ENCODE measurements at regions not wholly inside any gene's neighbourhood (a gene's known extent, or its start where the extent isn't known, plus 50 kb on each side); places are given as distances from the start of the nearest gene placed in this dataset.

DNA sequence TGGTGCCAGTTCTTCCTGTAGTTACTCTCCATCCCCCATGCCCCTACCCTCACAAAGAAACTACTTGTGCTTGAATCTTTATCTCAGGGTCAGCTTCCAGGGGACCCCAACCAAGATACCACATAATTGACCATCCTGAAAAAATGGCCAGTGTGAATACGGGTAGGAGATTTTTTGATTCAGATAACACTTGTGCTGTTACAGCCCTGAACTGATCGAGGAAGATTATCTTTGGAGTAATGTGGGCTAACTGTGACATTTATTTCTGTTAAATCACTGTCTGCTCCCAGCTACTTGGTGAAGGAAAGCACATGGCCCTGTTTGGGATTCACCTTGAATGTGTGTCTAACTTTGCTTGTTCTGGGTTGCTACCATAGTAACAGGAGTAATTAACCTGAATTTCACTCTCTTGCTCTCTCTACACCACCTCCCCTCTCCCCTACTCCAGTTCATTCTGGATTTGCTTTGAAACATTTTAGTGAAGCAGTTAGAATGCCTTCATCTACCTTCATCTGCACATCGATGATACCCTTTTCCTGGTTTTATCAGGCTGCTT lies 219.6 kb upstream of the CHD6 start:
- H3K4me1 ChIP-seq (ENCODE audit: insufficient read depth, low read length) = no peaks in the 10 kb centered on the region
- H4K20me1 ChIP-seq (ENCODE audit: insufficient read depth, low read length) = no peaks in the 10 kb centered on the region
- FAIRE-seq = no peak
- ChIA-PET CTCF (ENCODE audit: low intra/inter-chr PET ratio, low total read pairs) (no interaction called here), POLR2A (no interaction called here)
- no peak overlapping the region for H3K27ac ChIP-seq (ENCODE audit: extremely low read length, insufficient read depth, low read length)
- H3K9me3 ChIP-seq (ENCODE audit: low read length) = no peaks in the 10 kb centered on the region
- no peak overlapping the region for H3K9ac ChIP-seq (ENCODE audit: insufficient read depth, low read depth, low read length)
- H2AFZ ChIP-seq (ENCODE audit: low read length) = no peak overlapping the region
- intact Hi-C loops (cut with micrococcal nuclease; ENCODE audit: unreplicated experiment) (no loop called here), in situ Hi-C loops (cut with HindIII; ENCODE audit: extremely low pct_ligation_motif_present, low pct_unique_long_range_greater_than_20kb) (no loop called here)
- no peaks in the 10 kb centered on the region for H3K36me3 ChIP-seq (replicated peaks in 1 of 2; ENCODE audit: control insufficient read depth in 1 of 2, insufficient read depth in 2 of 2, low read length in 2 of 2)
- H3K4me3 ChIP-seq (replicated peaks in 1 of 3; ENCODE audit: insufficient read depth in 1 of 3, low read depth in 2 of 3, low read length in 3 of 3) = no peak overlapping the region
- no peaks in the 10 kb centered on the region for H3K79me2 ChIP-seq (ENCODE audit: insufficient read depth, low read length)
- H3K27me3 ChIP-seq (ENCODE audit: control insufficient read depth in 1 of 2, insufficient read depth in 2 of 2, low read length in 2 of 2) = peaks cover 4 to 15% of the 10 kb centered on the region in 2 experiments; a peak in 3 of 5 replicates
- no peak overlapping the region for H3K4me2 ChIP-seq (ENCODE audit: low read depth, low read length)
- BruUV-seq (replicated peaks) = no TSS peak
- no peak for TF ChIP-seq WIZ (CRISPR knock-in tag; IDR thresholded peaks at IDR 0.05)
- TF ChIP-seq ZNF274 (CRISPR knock-in tag; IDR thresholded peaks at IDR 0.05) = no peak
- no peak for TF ChIP-seq ATF1 (CRISPR knock-in tag; IDR thresholded peaks at IDR 0.05)
- TF ChIP-seq, protein P1, sequence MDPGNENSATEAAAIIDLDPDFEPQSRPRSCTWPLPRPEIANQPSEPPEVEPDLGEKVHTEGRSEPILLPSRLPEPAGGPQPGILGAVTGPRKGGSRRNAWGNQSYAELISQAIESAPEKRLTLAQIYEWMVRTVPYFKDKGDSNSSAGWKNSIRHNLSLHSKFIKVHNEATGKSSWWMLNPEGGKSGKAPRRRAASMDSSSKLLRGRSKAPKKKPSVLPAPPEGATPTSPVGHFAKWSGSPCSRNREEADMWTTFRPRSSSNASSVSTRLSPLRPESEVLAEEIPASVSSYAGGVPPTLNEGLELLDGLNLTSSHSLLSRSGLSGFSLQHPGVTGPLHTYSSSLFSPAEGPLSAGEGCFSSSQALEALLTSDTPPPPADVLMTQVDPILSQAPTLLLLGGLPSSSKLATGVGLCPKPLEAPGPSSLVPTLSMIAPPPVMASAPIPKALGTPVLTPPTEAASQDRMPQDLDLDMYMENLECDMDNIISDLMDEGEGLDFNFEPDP (CRISPR knock-in tag; conservative IDR thresholded peaks at IDR 0.05) = no peak
- TF ChIP-seq, protein P2, sequence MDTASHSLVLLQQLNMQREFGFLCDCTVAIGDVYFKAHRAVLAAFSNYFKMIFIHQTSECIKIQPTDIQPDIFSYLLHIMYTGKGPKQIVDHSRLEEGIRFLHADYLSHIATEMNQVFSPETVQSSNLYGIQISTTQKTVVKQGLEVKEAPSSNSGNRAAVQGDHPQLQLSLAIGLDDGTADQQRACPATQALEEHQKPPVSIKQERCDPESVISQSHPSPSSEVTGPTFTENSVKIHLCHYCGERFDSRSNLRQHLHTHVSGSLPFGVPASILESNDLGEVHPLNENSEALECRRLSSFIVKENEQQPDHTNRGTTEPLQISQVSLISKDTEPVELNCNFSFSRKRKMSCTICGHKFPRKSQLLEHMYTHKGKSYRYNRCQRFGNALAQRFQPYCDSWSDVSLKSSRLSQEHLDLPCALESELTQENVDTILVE (CRISPR knock-in tag; IDR thresholded peaks at IDR 0.05) = no peak
- TF ChIP-seq ZNF383 (CRISPR knock-in tag; IDR thresholded peaks at IDR 0.05; ENCODE audit: borderline replicate concordance) = no peak
- TF ChIP-seq, protein P3, sequence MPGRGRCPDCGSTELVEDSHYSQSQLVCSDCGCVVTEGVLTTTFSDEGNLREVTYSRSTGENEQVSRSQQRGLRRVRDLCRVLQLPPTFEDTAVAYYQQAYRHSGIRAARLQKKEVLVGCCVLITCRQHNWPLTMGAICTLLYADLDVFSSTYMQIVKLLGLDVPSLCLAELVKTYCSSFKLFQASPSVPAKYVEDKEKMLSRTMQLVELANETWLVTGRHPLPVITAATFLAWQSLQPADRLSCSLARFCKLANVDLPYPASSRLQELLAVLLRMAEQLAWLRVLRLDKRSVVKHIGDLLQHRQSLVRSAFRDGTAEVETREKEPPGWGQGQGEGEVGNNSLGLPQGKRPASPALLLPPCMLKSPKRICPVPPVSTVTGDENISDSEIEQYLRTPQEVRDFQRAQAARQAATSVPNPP (CRISPR knock-in tag; IDR thresholded peaks at IDR 0.05) = no peak
- TF ChIP-seq, protein P4, sequence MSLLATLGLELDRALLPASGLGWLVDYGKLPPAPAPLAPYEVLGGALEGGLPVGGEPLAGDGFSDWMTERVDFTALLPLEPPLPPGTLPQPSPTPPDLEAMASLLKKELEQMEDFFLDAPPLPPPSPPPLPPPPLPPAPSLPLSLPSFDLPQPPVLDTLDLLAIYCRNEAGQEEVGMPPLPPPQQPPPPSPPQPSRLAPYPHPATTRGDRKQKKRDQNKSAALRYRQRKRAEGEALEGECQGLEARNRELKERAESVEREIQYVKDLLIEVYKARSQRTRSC (CRISPR knock-in tag; IDR thresholded peaks at IDR 0.05; ENCODE audit: low read depth) = no peak
- TF ChIP-seq JDP2 (CRISPR knock-in tag; IDR thresholded peaks at IDR 0.05; ENCODE audit: borderline replicate concordance) = no peak
- WGBS (ENCODE audit: low lambda C conversion rate) = 0% methylated on average over 3 of the region's 3 CpGs
- ATAC-seq = no peak
- no peak for DNase-seq (ENCODE audit: low spot score)
